Neural progenitor cell (in vitro differentiated cells): ENCODE measurements at regions not wholly inside any gene's neighbourhood (a gene's known extent, or its start where the extent isn't known, plus 50 kb on each side); places are given as distances from the start of the nearest gene placed in this dataset.

Experiments
- EZH2 ChIP-seq: fragments of 200-600 bp; sonication (generic); IDR thresholded peaks from 2 replicates; pipeline ENCODE4 v1.6.1; 2017; ENCODE audit warnings: antibody characterized with exemption, mild to moderate bottlenecking, moderate library complexity
- TF ChIP-seq, protein P1 (sequence below): fragments of 200-600 bp; sonication (generic); IDR thresholded peaks from 2 replicates; pipeline ENCODE4 v1.5.1; 2017; ENCODE audit warnings: antibody characterized with exemption, mild to moderate bottlenecking

DNA sequence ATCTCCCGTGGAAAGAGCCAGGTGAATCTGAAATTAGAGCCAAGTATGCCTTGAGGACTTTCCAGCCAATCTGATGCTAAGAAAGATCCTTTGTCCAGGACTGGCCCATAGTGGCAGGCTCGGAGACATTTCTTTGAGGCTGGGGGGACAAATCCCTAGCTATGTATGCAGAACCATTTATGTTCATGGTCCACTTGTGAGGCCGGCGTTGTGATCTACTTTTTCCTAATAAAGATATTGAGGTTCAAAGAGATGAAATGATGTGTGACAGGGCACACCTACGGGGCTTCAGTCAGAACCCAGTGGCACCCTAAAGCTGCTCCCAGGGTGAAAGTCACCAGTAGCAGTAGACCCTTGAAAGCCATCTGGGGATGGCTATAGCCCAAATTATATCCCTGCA, 120.3 kb upstream of the MAFB start:
- TF ChIP-seq, protein P1, sequence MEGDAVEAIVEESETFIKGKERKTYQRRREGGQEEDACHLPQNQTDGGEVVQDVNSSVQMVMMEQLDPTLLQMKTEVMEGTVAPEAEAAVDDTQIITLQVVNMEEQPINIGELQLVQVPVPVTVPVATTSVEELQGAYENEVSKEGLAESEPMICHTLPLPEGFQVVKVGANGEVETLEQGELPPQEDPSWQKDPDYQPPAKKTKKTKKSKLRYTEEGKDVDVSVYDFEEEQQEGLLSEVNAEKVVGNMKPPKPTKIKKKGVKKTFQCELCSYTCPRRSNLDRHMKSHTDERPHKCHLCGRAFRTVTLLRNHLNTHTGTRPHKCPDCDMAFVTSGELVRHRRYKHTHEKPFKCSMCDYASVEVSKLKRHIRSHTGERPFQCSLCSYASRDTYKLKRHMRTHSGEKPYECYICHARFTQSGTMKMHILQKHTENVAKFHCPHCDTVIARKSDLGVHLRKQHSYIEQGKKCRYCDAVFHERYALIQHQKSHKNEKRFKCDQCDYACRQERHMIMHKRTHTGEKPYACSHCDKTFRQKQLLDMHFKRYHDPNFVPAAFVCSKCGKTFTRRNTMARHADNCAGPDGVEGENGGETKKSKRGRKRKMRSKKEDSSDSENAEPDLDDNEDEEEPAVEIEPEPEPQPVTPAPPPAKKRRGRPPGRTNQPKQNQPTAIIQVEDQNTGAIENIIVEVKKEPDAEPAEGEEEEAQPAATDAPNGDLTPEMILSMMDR: no peak
- no peak for TF ChIP-seq EZH2
